ENCODE measurements at regions not wholly inside any gene's neighbourhood (a gene's known extent, or its start where the extent isn't known, plus 50 kb on each side); places are given as distances from the start of the nearest gene placed in this dataset.

DNA sequence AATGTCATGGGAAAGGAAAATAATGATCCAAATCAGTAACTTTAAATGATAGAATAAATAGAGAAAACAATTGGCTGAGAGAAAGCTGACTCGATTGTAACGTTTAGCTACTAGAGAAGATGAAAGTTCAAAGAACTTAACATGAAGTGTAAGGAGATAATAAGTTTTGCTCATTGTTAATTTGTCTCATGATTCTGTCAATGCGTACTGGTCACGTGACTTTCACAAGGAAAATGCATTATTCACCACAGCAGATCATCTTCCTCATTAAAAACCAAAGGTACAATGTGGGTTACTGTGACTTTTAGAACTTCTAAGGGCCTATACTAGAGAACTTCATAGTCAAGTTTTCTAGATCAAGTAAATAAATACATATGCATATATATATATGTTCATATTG lies 1207.2 kb downstream of the EFNB2 start:
- TF ChIP-seq, protein P1, sequence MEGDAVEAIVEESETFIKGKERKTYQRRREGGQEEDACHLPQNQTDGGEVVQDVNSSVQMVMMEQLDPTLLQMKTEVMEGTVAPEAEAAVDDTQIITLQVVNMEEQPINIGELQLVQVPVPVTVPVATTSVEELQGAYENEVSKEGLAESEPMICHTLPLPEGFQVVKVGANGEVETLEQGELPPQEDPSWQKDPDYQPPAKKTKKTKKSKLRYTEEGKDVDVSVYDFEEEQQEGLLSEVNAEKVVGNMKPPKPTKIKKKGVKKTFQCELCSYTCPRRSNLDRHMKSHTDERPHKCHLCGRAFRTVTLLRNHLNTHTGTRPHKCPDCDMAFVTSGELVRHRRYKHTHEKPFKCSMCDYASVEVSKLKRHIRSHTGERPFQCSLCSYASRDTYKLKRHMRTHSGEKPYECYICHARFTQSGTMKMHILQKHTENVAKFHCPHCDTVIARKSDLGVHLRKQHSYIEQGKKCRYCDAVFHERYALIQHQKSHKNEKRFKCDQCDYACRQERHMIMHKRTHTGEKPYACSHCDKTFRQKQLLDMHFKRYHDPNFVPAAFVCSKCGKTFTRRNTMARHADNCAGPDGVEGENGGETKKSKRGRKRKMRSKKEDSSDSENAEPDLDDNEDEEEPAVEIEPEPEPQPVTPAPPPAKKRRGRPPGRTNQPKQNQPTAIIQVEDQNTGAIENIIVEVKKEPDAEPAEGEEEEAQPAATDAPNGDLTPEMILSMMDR (conservative IDR thresholded peaks at IDR 0.05; ENCODE audit: low read length) = no peak
- no peak for TF ChIP-seq EZH2phosphoT487 (IDR thresholded peaks at IDR 0.05; ENCODE audit: borderline replicate concordance, low read depth, low read length)

Measured in OCI-LY7 (cell line).